GM19240 (cell line): ENCODE measurements at regions not wholly inside any gene's neighbourhood (a gene's known extent, or its start where the extent isn't known, plus 50 kb on each side); places are given as distances from the start of the nearest gene placed in this dataset.

Source experiments
- DNase-seq: peaks from one replicate; pipeline ENCODE4 v3.0.0; 2011; ENCODE audit warnings: low spot score; ENCODE audit not compliant: insufficient read length

GRCh38 chr14:31965735-31966598 lies 111.1 kb upstream of the ARHGAP5 start:
- no peak for DNase-seq

GRCh38 chr14:31966896-31967668 lies 110.0 kb upstream of the ARHGAP5 start:
- no peak for DNase-seq

GRCh38 chr14:31967669-31967975 lies 109.5 kb upstream of the ARHGAP5 start:
- no peak for DNase-seq

- DNase-seq, result no peak
Observed at GRCh38 chr14:31968107-31968810, 108.8 kb upstream of the ARHGAP5 start.

GRCh38 chr14:31968956-31969698 lies 108.0 kb upstream of the ARHGAP5 start:
- no peak for DNase-seq

- DNase-seq, result no peak
Observed at GRCh38 chr14:31969699-31970240, 107.3 kb upstream of the ARHGAP5 start.

GRCh38 chr14:31970744-31971143 lies 106.4 kb upstream of the ARHGAP5 start:
- DNase-seq, result no peak

GRCh38 chr14:31971612-31972011 lies 105.5 kb upstream of the ARHGAP5 start:
- no peak for DNase-seq

- no peak for DNase-seq
Observed at GRCh38 chr14:31977001-31977556, 100.0 kb upstream of the ARHGAP5 start.

GRCh38 chr14:31978423-31978822 lies 98.7 kb upstream of the ARHGAP5 start:
- DNase-seq, result no peak

- no peak for DNase-seq
Observed at GRCh38 chr14:31982642-31983041, 94.5 kb upstream of the ARHGAP5 start.

GRCh38 chr14:31986405-31986804 lies 90.7 kb upstream of the ARHGAP5 start:
- no peak for DNase-seq

- DNase-seq, result no peak
Observed at GRCh38 chr14:31987721-31988120, 89.4 kb upstream of the ARHGAP5 start.

- DNase-seq, result no peak
Observed at GRCh38 chr14:31988244-31988643, 88.9 kb upstream of the ARHGAP5 start.

- DNase-seq, result no peak
Observed at GRCh38 chr14:31990183-31990857, 86.8 kb upstream of the ARHGAP5 start.

GRCh38 chr14:31990926-31991572 lies 86.1 kb upstream of the ARHGAP5 start:
- DNase-seq, result no peak

- DNase-seq, result no peak
Observed at GRCh38 chr14:31992011-31992447, 85.1 kb upstream of the ARHGAP5 start.

- no peak for DNase-seq
Observed at GRCh38 chr14:31993521-31993951, 83.6 kb upstream of the ARHGAP5 start.

- no peak for DNase-seq
Observed at GRCh38 chr14:31994391-31995033, 82.6 kb upstream of the ARHGAP5 start.
